Keratinocyte (primary cell): ENCODE measurements at regions not wholly inside any gene's neighbourhood (a gene's known extent, or its start where the extent isn't known, plus 50 kb on each side); places are given as distances from the start of the nearest gene placed in this dataset.

Source experiments
- DNase-seq: peaks from one replicate; pipeline ENCODE4 v3.0.0-alpha.2; 2011; ENCODE audit warnings: low read depth, missing footprints, low spot score
- FAIRE-seq: peaks from 2 replicates; lab custom pipeline; 2011; peaks lifted over from hg19 to GRCh38; lab: Jason Lieb, UNC
- H2AFZ ChIP-seq: 2 replicates; pipeline ENCODE4 v1.6.0; 2012; ENCODE audit warnings: low read length, control low read depth, inconsistent platforms; ENCODE audit not compliant: control insufficient read depth
- H3K27ac ChIP-seq: 2 replicates; pipeline ENCODE4 v1.5.1; 2011; ENCODE audit warnings: low read length; ENCODE audit not compliant: control insufficient read depth, insufficient read depth
- H3K27me3 ChIP-seq: 3 replicates; pipeline ENCODE4 v1.6.0; 2011; ENCODE audit warnings: low read length; ENCODE audit not compliant: control insufficient read depth, insufficient read depth; ENCODE audit errors: extremely low read depth
- H3K36me3 ChIP-seq, 2 experiments: 2 replicates in 1 of 2; 3 replicates in 1 of 2; pipeline ENCODE4 v1.5.1; 2011; ENCODE audit warnings: low read length in 2 of 2, mild to moderate bottlenecking in 1 of 2; ENCODE audit not compliant: control insufficient read depth in 2 of 2, insufficient read depth in 2 of 2; ENCODE audit errors: extremely low read depth in 1 of 2
- H3K4me1 ChIP-seq: 3 replicates; pipeline ENCODE4 v1.5.1; 2011; ENCODE audit warnings: low read length; ENCODE audit not compliant: control insufficient read depth, insufficient read depth; ENCODE audit errors: extremely low read depth
- H3K4me2 ChIP-seq: 3 replicates; pipeline ENCODE4 v1.6.0; 2011; ENCODE audit warnings: low read depth, low read length; ENCODE audit not compliant: control insufficient read depth, insufficient read depth; ENCODE audit errors: extremely low read depth
- H3K4me3 ChIP-seq, 3 experiments: fragments of 200-600 bp in 1 of 3; sonication (generic) in 1 of 3; 2 replicates in 2 of 3; 3 replicates in 1 of 3; pipeline ENCODE4 v1.5.1; 2011 to 2016; ENCODE audit warnings: low read length in 3 of 3, mild to moderate bottlenecking in 3 of 3, control low read depth in 2 of 3, inconsistent platforms in 1 of 3, low read depth in 1 of 3, mixed read lengths in 1 of 3, mixed run types in 1 of 3, moderate library complexity in 1 of 3; ENCODE audit not compliant: control insufficient read depth in 2 of 3, insufficient read depth in 2 of 3; ENCODE audit errors: extremely low read depth in 1 of 3
- H3K79me2 ChIP-seq: 2 replicates; pipeline ENCODE4 v1.6.0; 2012; ENCODE audit warnings: low read length; ENCODE audit not compliant: control insufficient read depth, insufficient read depth
- H3K9ac ChIP-seq: 3 replicates; pipeline ENCODE4 v1.6.0; 2011; ENCODE audit warnings: low read length; ENCODE audit not compliant: control insufficient read depth, insufficient read depth; ENCODE audit errors: extremely low read depth
- H3K9me1 ChIP-seq: 3 replicates; pipeline ENCODE4 v1.6.0; 2011; ENCODE audit warnings: low read length; ENCODE audit not compliant: control insufficient read depth, insufficient read depth; ENCODE audit errors: extremely low read depth
- H3K9me3 ChIP-seq: 2 replicates; pipeline ENCODE4 v1.5.1; 2012; ENCODE audit warnings: low read depth, low read length; ENCODE audit not compliant: control insufficient read depth
- H4K20me1 ChIP-seq: 3 replicates; pipeline ENCODE4 v1.6.0; 2011; ENCODE audit warnings: low read length; ENCODE audit not compliant: control insufficient read depth, insufficient read depth; ENCODE audit errors: extremely low read depth
- CTCF ChIP-seq, 3 experiments: IDR thresholded peaks in 1 of 3; conservative IDR thresholded peaks in 1 of 3; optimal IDR thresholded peaks in 1 of 3; 2 replicates in 2 of 3; 3 replicates in 1 of 3; pipeline versions ENCODE3 to v1.5.1; 2011; ENCODE audit warnings: low read length in 3 of 3, mild to moderate bottlenecking in 3 of 3, moderate library complexity in 2 of 3, control low read depth in 1 of 3, inconsistent platforms in 1 of 3; ENCODE audit not compliant: insufficient read depth in 2 of 3; ENCODE audit errors: extremely low read depth in 1 of 3
- EZH2 ChIP-seq: IDR thresholded peaks from one replicate; pipeline ENCODE4 v1.6.1; 2012; ENCODE audit warnings: inconsistent platforms, mild to moderate bottlenecking, low read length, moderate library complexity
- dilution Hi-C: fragments of 300-500 bp; cut with MboI; formaldehyde crosslinking; loops from one replicate; pipeline ENCODE4 v1.7.0; 2020; ENCODE audit warnings: low sequenced_read_pairs; ENCODE audit not compliant: extremely low pct_ligation_motif_present

GRCh38 chr9:91144769-91145168 lies 216.9 kb downstream of the AUH start:
- Histone ChIP-seq H2AFZ (no peak overlapping the region), H3K4me2 (no peak overlapping the region), H3K9me3 (no peaks in the 10 kb centered on the region), H3K4me1 (peaks cover 4% of the 10 kb centered on the region), H3K79me2 (no peaks in the 10 kb centered on the region), H4K20me1 (no peaks in the 10 kb centered on the region), H3K36me3 (no peaks in the 10 kb centered on the region), H3K4me3 (no peak overlapping the region), H3K27ac (no peak overlapping the region), H3K9me1 (no peaks in the 10 kb centered on the region), H3K27me3 (no peaks in the 10 kb centered on the region), H3K9ac (no peak overlapping the region)
- FAIRE-seq (no peak), DNase-seq (no peak)
- dilution Hi-C loops, result no loop called here
- TF ChIP-seq EZH2 (no peak), CTCF (optimal IDR thresholded peaks at IDR 0.05 in 1 of 3, IDR thresholded peaks at IDR 0.05 in 1 of 3, conservative IDR thresholded peaks at IDR 0.05 in 1 of 3; ENCODE audit: extremely low read depth in 1 of 3, insufficient read depth in 2 of 3, low read length in 3 of 3) (no peak)

GRCh38 chr9:91145496-91145895 lies 216.2 kb downstream of the AUH start:
- H4K20me1 ChIP-seq, result no peaks in the 10 kb centered on the region
- no peak for FAIRE-seq
- no peaks in the 10 kb centered on the region for H3K9me3 ChIP-seq
- no peaks in the 10 kb centered on the region for H3K27me3 ChIP-seq
- H3K4me3 ChIP-seq, result no peak overlapping the region
- peaks cover 4% of the 10 kb centered on the region for H3K4me1 ChIP-seq
- TF ChIP-seq EZH2 (no peak), CTCF (optimal IDR thresholded peaks at IDR 0.05 in 1 of 3, IDR thresholded peaks at IDR 0.05 in 1 of 3, conservative IDR thresholded peaks at IDR 0.05 in 1 of 3; ENCODE audit: extremely low read depth in 1 of 3, insufficient read depth in 2 of 3, low read length in 3 of 3) (no peak)
- H3K9me1 ChIP-seq, result no peaks in the 10 kb centered on the region
- no peak overlapping the region for H2AFZ ChIP-seq
- no peaks in the 10 kb centered on the region for H3K36me3 ChIP-seq
- no peak overlapping the region for H3K4me2 ChIP-seq
- H3K9ac ChIP-seq, result no peak overlapping the region
- DNase-seq, result no peak
- no peak overlapping the region for H3K27ac ChIP-seq
- no peaks in the 10 kb centered on the region for H3K79me2 ChIP-seq
- dilution Hi-C loops, result no loop called here
